ENCODE measurements at regions not wholly inside any gene's neighbourhood (a gene's known extent, or its start where the extent isn't known, plus 50 kb on each side); places are given as distances from the start of the nearest gene placed in this dataset.

GRCh38 chr11:128172046-128172878 is 415.1 kb downstream of the ETS1 start:
- Mint-ChIP-seq H3K4me1 (ENCODE audit: low read depth, unreplicated experiment) (peaks cover 13% of the 10 kb centered on the region), H3K36me3 (ENCODE audit: low read depth, unreplicated experiment) (no peaks in the 10 kb centered on the region), H3K27ac (ENCODE audit: unreplicated experiment) (no peak overlapping the region), H3K9me3 (ENCODE audit: unreplicated experiment) (no peaks in the 10 kb centered on the region), H3K4me3 (ENCODE audit: unreplicated experiment) (no peak overlapping the region), H3K27me3 (ENCODE audit: low read depth, unreplicated experiment) (no peaks in the 10 kb centered on the region)
- TF ChIP-seq EZH2 (IDR thresholded peaks at IDR 0.05; ENCODE audit: insufficient read depth, low read length) (no peak), CTCF (IDR thresholded peaks at IDR 0.05; ENCODE audit: insufficient read depth, low read depth, low read length) (peak; percentile 97)
- Histone ChIP-seq H4K20me1 (ENCODE audit: insufficient read depth, low read length) (no peaks in the 10 kb centered on the region), H3K9me3 (ENCODE audit: insufficient read depth, low read depth, low read length) (no peaks in the 10 kb centered on the region), H3K4me3 (ENCODE audit: insufficient read depth, low read depth, low read length) (no peak overlapping the region), H3K4me1 (ENCODE audit: insufficient read depth, low read length) (peaks cover 10% of the 10 kb centered on the region), H3K36me3 (ENCODE audit: insufficient read depth, low read length) (no peaks in the 10 kb centered on the region), H3K79me2 (ENCODE audit: insufficient read depth, low read length) (no peaks in the 10 kb centered on the region), H3K27me3 (ENCODE audit: insufficient read depth, low read length) (no peaks in the 10 kb centered on the region), H3K27ac (ENCODE audit: low read depth, low read length) (no peak overlapping the region), H3K9ac (ENCODE audit: low read length) (no peak overlapping the region), H3K4me2 (ENCODE audit: low read length) (no peak overlapping the region), H2AFZ (ENCODE audit: low read depth, low read length) (no peak overlapping the region)
- no peak for FAIRE-seq
- peak; percentile 61 for DNase-seq (ENCODE audit: low read depth)

GRCh38 chr11:128171506-128171905 is 415.9 kb downstream of the ETS1 start:
- Histone ChIP-seq H4K20me1 (ENCODE audit: insufficient read depth, low read length) (no peaks in the 10 kb centered on the region), H3K4me1 (ENCODE audit: insufficient read depth, low read length) (peaks cover 10% of the 10 kb centered on the region), H3K27me3 (ENCODE audit: insufficient read depth, low read length) (no peaks in the 10 kb centered on the region), H3K9me3 (ENCODE audit: insufficient read depth, low read depth, low read length) (no peaks in the 10 kb centered on the region), H3K79me2 (ENCODE audit: insufficient read depth, low read length) (no peaks in the 10 kb centered on the region), H3K36me3 (ENCODE audit: insufficient read depth, low read length) (no peaks in the 10 kb centered on the region), H3K9ac (ENCODE audit: low read length) (no peak overlapping the region), H3K4me2 (ENCODE audit: low read length) (no peak overlapping the region), H3K4me3 (ENCODE audit: insufficient read depth, low read depth, low read length) (no peak overlapping the region), H2AFZ (ENCODE audit: low read depth, low read length) (no peak overlapping the region), H3K27ac (ENCODE audit: low read depth, low read length) (no peak overlapping the region)
- no peaks in the 10 kb centered on the region for H3K36me3 Mint-ChIP-seq (ENCODE audit: low read depth, unreplicated experiment)
- no peak overlapping the region for H3K27ac Mint-ChIP-seq (ENCODE audit: unreplicated experiment)
- no peaks in the 10 kb centered on the region for H3K27me3 Mint-ChIP-seq (ENCODE audit: low read depth, unreplicated experiment)
- FAIRE-seq: no peak
- H3K4me1 Mint-ChIP-seq (ENCODE audit: low read depth, unreplicated experiment): peaks cover 13% of the 10 kb centered on the region
- H3K9me3 Mint-ChIP-seq (ENCODE audit: unreplicated experiment): no peaks in the 10 kb centered on the region
- peak; percentile 27 for DNase-seq (ENCODE audit: low read depth)
- no peak overlapping the region for H3K4me3 Mint-ChIP-seq (ENCODE audit: unreplicated experiment)
- TF ChIP-seq CTCF (IDR thresholded peaks at IDR 0.05; ENCODE audit: insufficient read depth, low read depth, low read length) (no peak), EZH2 (IDR thresholded peaks at IDR 0.05; ENCODE audit: insufficient read depth, low read length) (no peak)

GRCh38 chr11:128165572-128165971 is 421.8 kb downstream of the ETS1 start:
- H3K4me1 ChIP-seq (ENCODE audit: insufficient read depth, low read length): no peaks in the 10 kb centered on the region
- TF ChIP-seq EZH2 (IDR thresholded peaks at IDR 0.05; ENCODE audit: insufficient read depth, low read length): no peak
- TF ChIP-seq CTCF (IDR thresholded peaks at IDR 0.05; ENCODE audit: insufficient read depth, low read depth, low read length): no peak
- Mint-ChIP-seq H3K27me3 (ENCODE audit: low read depth, unreplicated experiment) (peaks cover 7% of the 10 kb centered on the region), H3K4me1 (ENCODE audit: low read depth, unreplicated experiment) (no peaks in the 10 kb centered on the region), H3K4me3 (ENCODE audit: unreplicated experiment) (no peak overlapping the region), H3K36me3 (ENCODE audit: low read depth, unreplicated experiment) (no peaks in the 10 kb centered on the region), H3K9me3 (ENCODE audit: unreplicated experiment) (no peaks in the 10 kb centered on the region), H3K27ac (ENCODE audit: unreplicated experiment) (no peak overlapping the region)
- no peaks in the 10 kb centered on the region for H3K9me3 ChIP-seq (ENCODE audit: insufficient read depth, low read depth, low read length)
- DNase-seq (ENCODE audit: low read depth): no peak
- FAIRE-seq: no peak
- no peaks in the 10 kb centered on the region for H3K27me3 ChIP-seq (ENCODE audit: insufficient read depth, low read length)
- H4K20me1 ChIP-seq (ENCODE audit: insufficient read depth, low read length): no peaks in the 10 kb centered on the region
- H3K36me3 ChIP-seq (ENCODE audit: insufficient read depth, low read length): no peaks in the 10 kb centered on the region
- H3K9ac ChIP-seq (ENCODE audit: low read length): no peak overlapping the region
- H3K27ac ChIP-seq (ENCODE audit: low read depth, low read length): no peak overlapping the region
- no peak overlapping the region for H3K4me2 ChIP-seq (ENCODE audit: low read length)
- no peak overlapping the region for H3K4me3 ChIP-seq (ENCODE audit: insufficient read depth, low read depth, low read length)
- H2AFZ ChIP-seq (ENCODE audit: low read depth, low read length): no peak overlapping the region
- no peaks in the 10 kb centered on the region for H3K79me2 ChIP-seq (ENCODE audit: insufficient read depth, low read length)

Data from astrocyte (in vitro differentiated cells and primary cell).